ENCODE measurements at regions not wholly inside any gene's neighbourhood (a gene's known extent, or its start where the extent isn't known, plus 50 kb on each side); places are given as distances from the start of the nearest gene placed in this dataset.

GRCh38 chr1:29718791-29719190 is 482.5 kb downstream of the PTPRU start:
- no peak for DNase-seq (ENCODE audit: extremely low spot score)
- ChIA-PET CTCF (interaction anchor here (0.8 kb wide), 1 partner anchor 29 kb away, joined by 3 read pairs; no protein-coding TSS in a partner anchor), POLR2A (no interaction called here)
- TF ChIP-seq, protein P1, sequence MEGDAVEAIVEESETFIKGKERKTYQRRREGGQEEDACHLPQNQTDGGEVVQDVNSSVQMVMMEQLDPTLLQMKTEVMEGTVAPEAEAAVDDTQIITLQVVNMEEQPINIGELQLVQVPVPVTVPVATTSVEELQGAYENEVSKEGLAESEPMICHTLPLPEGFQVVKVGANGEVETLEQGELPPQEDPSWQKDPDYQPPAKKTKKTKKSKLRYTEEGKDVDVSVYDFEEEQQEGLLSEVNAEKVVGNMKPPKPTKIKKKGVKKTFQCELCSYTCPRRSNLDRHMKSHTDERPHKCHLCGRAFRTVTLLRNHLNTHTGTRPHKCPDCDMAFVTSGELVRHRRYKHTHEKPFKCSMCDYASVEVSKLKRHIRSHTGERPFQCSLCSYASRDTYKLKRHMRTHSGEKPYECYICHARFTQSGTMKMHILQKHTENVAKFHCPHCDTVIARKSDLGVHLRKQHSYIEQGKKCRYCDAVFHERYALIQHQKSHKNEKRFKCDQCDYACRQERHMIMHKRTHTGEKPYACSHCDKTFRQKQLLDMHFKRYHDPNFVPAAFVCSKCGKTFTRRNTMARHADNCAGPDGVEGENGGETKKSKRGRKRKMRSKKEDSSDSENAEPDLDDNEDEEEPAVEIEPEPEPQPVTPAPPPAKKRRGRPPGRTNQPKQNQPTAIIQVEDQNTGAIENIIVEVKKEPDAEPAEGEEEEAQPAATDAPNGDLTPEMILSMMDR (IDR thresholded peaks at IDR 0.05; ENCODE audit: control extremely low read depth, extremely low read depth, low read depth, missing control alignments), result no peak

- POLR2A ChIA-PET, result no interaction called here
- DNase-seq (ENCODE audit: extremely low spot score), result no peak
- TF ChIP-seq, protein P1 (IDR thresholded peaks at IDR 0.05; ENCODE audit: control extremely low read depth, extremely low read depth, low read depth, missing control alignments), result no peak
- CTCF ChIA-PET, result interaction anchor here (0.9 to 1.5 kb wide), 3 partner anchors 13 to 39 kb away, joined by 3 to 6 read pairs (median 3); no protein-coding TSS in a partner anchor
Observed at GRCh38 chr1:29716306-29716705, 480.0 kb downstream of the PTPRU start.

GRCh38 chr1:29713857-29714256 is 477.5 kb downstream of the PTPRU start:
- CTCF ChIA-PET, result interaction anchor here (2.8 kb wide), 1 partner anchor 10 kb away, joined by 12 read pairs; no protein-coding TSS in a partner anchor
- TF ChIP-seq, protein P1 (IDR thresholded peaks at IDR 0.05; ENCODE audit: control extremely low read depth, extremely low read depth, low read depth, missing control alignments), result no peak
- DNase-seq (ENCODE audit: extremely low spot score), result no peak
- POLR2A ChIA-PET, result no interaction called here

GRCh38 chr1:29712801-29713200 is 476.5 kb downstream of the PTPRU start:
- DNase-seq (ENCODE audit: extremely low spot score), result no peak
- POLR2A ChIA-PET, result no interaction called here
- TF ChIP-seq, protein P1 (IDR thresholded peaks at IDR 0.05; ENCODE audit: control extremely low read depth, extremely low read depth, low read depth, missing control alignments), result no peak
- CTCF ChIA-PET, result interaction anchor here (2.8 kb wide), 1 partner anchor 9 kb away, joined by 12 read pairs; no protein-coding TSS in a partner anchor

GRCh38 chr1:29712284-29712651 is 475.9 kb downstream of the PTPRU start:
- TF ChIP-seq, protein P1 (IDR thresholded peaks at IDR 0.05; ENCODE audit: control extremely low read depth, extremely low read depth, low read depth, missing control alignments), result no peak
- POLR2A ChIA-PET, result no interaction called here
- DNase-seq (ENCODE audit: extremely low spot score), result no peak

GRCh38 chr1:29711582-29712283 is 475.4 kb downstream of the PTPRU start:
- DNase-seq (ENCODE audit: extremely low spot score), result no peak

More at GRCh38 chr1:29712284-29712651, 475.9 kb downstream of the PTPRU start:
- CTCF ChIA-PET, result interaction anchor here (0.7 to 2.8 kb wide), 2 partner anchors 9 kb away, joined by 3 to 12 read pairs; no protein-coding TSS in a partner anchor

More at GRCh38 chr1:29711582-29712283, 475.4 kb downstream of the PTPRU start:
- TF ChIP-seq, protein P1 (IDR thresholded peaks at IDR 0.05; ENCODE audit: control extremely low read depth, extremely low read depth, low read depth, missing control alignments), result no peak
- POLR2A ChIA-PET, result no interaction called here
- CTCF ChIA-PET, result interaction anchor here (0.7 kb wide), 1 partner anchor 9 kb away, joined by 3 read pairs; no protein-coding TSS in a partner anchor

Measured in GM10248 (cell line).